B cell (primary cell): ENCODE measurements at regions not wholly inside any gene's neighbourhood (a gene's known extent, or its start where the extent isn't known, plus 50 kb on each side); places are given as distances from the start of the nearest gene placed in this dataset.

Experiments
- ATAC-seq: fragments of 200-7000 bp; cut with Tn5 transposase; one replicate; pipeline ENCODE4 v1.10.0; 2021; ENCODE audit warnings: low read depth, mild to moderate bottlenecking, moderate number of reproducible peaks, moderate library complexity
- CTCF ChIA-PET: fragments of 350-600 bp; sonication (Branson Sonifier 250); formaldehyde crosslinking; loops from one replicate; lab custom pipeline; 2021; ENCODE audit warnings: antibody characterized with exemption, inconsistent platforms; lab: Charles Lee
- POLR2A ChIA-PET: fragments of 350-600 bp; sonication (Branson Sonifier 250); formaldehyde crosslinking; loops from one replicate; lab custom pipeline; 2021; ENCODE audit warnings: antibody characterized with exemption; lab: Charles Lee
- DNase-seq: peaks from one replicate; pipeline ENCODE4 v3.0.0; 2013
- H2AFZ ChIP-seq: 2 replicates; pipeline ENCODE4 v1.6.1; 2012; ENCODE audit warnings: mild to moderate bottlenecking, low read depth, low read length; ENCODE audit not compliant: insufficient read depth, poor library complexity, severe bottlenecking
- H3K27ac ChIP-seq, 2 donors: 1 replicate in 1 of 2; 2 replicates in 1 of 2; pipeline ENCODE4 v1.5.1; 2012 to 2013; ENCODE audit warnings: low read length in 2 of 2, mild to moderate bottlenecking in 2 of 2, moderate library complexity in 1 of 2
- H3K27me3 ChIP-seq, 4 experiments: fragments of 200-600 bp in 1 of 4; sonication (generic) in 1 of 4; replicated peaks in 1 of 4; 1 replicate in 2 of 4; 2 replicates in 2 of 4; pipeline versions ENCODE4 v1.6.1 to v1.7.0; 2013 to 2016; ENCODE audit warnings: low read length in 3 of 4, mild to moderate bottlenecking in 2 of 4, mixed read lengths in 1 of 4, moderate library complexity in 1 of 4; ENCODE audit not compliant: insufficient read depth in 4 of 4, control insufficient read depth in 3 of 4; ENCODE audit errors: control extremely low read depth in 1 of 4
- H3K36me3 ChIP-seq, 2 experiments: replicated peaks in 1 of 2; 1 replicate in 1 of 2; 2 replicates in 1 of 2; pipeline versions ENCODE4 v1.6.1 to v1.7.1; 2013; ENCODE audit warnings: low read length in 1 of 2; ENCODE audit not compliant: insufficient read depth in 2 of 2, control insufficient read depth in 1 of 2; ENCODE audit errors: control extremely low read depth in 1 of 2, extremely low read depth in 1 of 2
- H3K4me1 ChIP-seq, 2 donors: fragments of 200-600 bp in 1 of 2; sonication (generic) in 1 of 2; 1 replicate in 1 of 2; 2 replicates in 1 of 2; pipeline versions ENCODE4 v1.5.1 to v1.6.1; 2013 to 2017; ENCODE audit warnings: low read length in 2 of 2; ENCODE audit not compliant: control insufficient read depth in 2 of 2, insufficient read depth in 2 of 2
- H3K4me2 ChIP-seq: replicated peaks from 2 replicates; pipeline ENCODE3; 2012; ENCODE audit warnings: mild to moderate bottlenecking, low read depth, low read length; ENCODE audit not compliant: poor library complexity, severe bottlenecking
- H3K4me3 ChIP-seq, 5 experiments: fragments of 200-600 bp in 1 of 5; sonication (generic) in 1 of 5; 1 replicate in 3 of 5; 2 replicates in 2 of 5; pipeline versions ENCODE4 v1.5.1 to v1.7.0; 2011 to 2016; ENCODE audit warnings: low read length in 4 of 5, mild to moderate bottlenecking in 4 of 5, low read depth in 2 of 5, control low read depth in 1 of 5, moderate library complexity in 1 of 5; ENCODE audit not compliant: insufficient read depth in 1 of 5; ENCODE audit errors: control extremely low read depth in 1 of 5, extremely low read depth in 1 of 5
- H3K79me2 ChIP-seq: fragments of 200-600 bp; sonication (generic); one replicate; pipeline ENCODE4 v1.6.0; 2016; ENCODE audit warnings: low read length; ENCODE audit not compliant: control insufficient read depth, insufficient read depth
- H3K9ac ChIP-seq: fragments of 200-600 bp; sonication (generic); 2 replicates; pipeline ENCODE4 v1.6.1; 2017; ENCODE audit warnings: mild to moderate bottlenecking, low read length, moderate library complexity
- H3K9me3 ChIP-seq, 3 donors: one replicate each; pipeline versions ENCODE4 v1.6.1 to v1.7.1; 2013; ENCODE audit warnings: low read length in 2 of 3; ENCODE audit not compliant: control insufficient read depth in 2 of 3, insufficient read depth in 1 of 3; ENCODE audit errors: control extremely low read depth in 1 of 3
- H4K20me1 ChIP-seq: 2 replicates; pipeline ENCODE4 v1.6.0; 2012; ENCODE audit warnings: mild to moderate bottlenecking, low read length; ENCODE audit not compliant: insufficient read depth, control insufficient read depth, poor library complexity, severe bottlenecking
- H3K27ac Mint-ChIP-seq: one replicate; pipeline ENCODE4 v1.8.0; 2021; ENCODE audit warnings: mixed read lengths
- H3K27me3 Mint-ChIP-seq: one replicate; pipeline ENCODE4 v1.8.0; 2021; ENCODE audit warnings: mixed read lengths
- H3K4me1 Mint-ChIP-seq: one replicate; pipeline ENCODE4 v1.8.0; 2021; ENCODE audit warnings: mixed read lengths
- H3K4me3 Mint-ChIP-seq: one replicate; pipeline ENCODE4 v1.8.0; 2021; ENCODE audit warnings: mixed read lengths
- H3K9me3 Mint-ChIP-seq: one replicate; pipeline ENCODE4 v1.8.0; 2022; ENCODE audit warnings: mixed read lengths; ENCODE audit not compliant: insufficient read depth
- CTCF ChIP-seq: fragments of 200-600 bp; IDR thresholded peaks from one replicate; pipeline ENCODE4 v1.8.0; 2022; ENCODE audit warnings: antibody characterized with exemption, mild to moderate bottlenecking
- EZH2 ChIP-seq: IDR thresholded peaks from 2 replicates; pipeline ENCODE4 v1.6.1; 2012; ENCODE audit warnings: borderline replicate concordance, low read depth, mild to moderate bottlenecking, moderate library complexity, low read length; ENCODE audit not compliant: insufficient read depth, poor library complexity, severe bottlenecking
- WGBS: methylation state at CpG from one replicate; pipeline ENCODE4 v1.1.5; 2013; ENCODE audit warnings: missing lambda C conversion rate; ENCODE audit not compliant: insufficient coverage; 5-methylcytosine and 5-hydroxymethylcytosine counted together
- intact Hi-C: fragments of 100-400 bp; cut with micrococcal nuclease; formaldehyde crosslinking; loops from one replicate; pipeline ENCODE4 v1.10.0; 2022

GRCh38 chr1:38142606-38143005 lies 96.0 kb upstream of the POU3F1 start:
- peaks cover 43% of the 10 kb centered on the region for H3K27me3 Mint-ChIP-seq
- intact Hi-C loops: no loop called here
- peaks cover 0 to 25% (median 13%) of the 10 kb centered on the region in 4 experiments for H3K27me3 ChIP-seq
- POLR2A ChIA-PET: no interaction called here
- CTCF ChIA-PET: no interaction called here
- H3K27ac ChIP-seq: no peak overlapping the region
- WGBS: 100% methylated on average over 2 of the region's 2 CpGs
- no peak for DNase-seq
- no peak overlapping the region for H2AFZ ChIP-seq
- H3K4me3 ChIP-seq: no peak overlapping the region
- no peak for TF ChIP-seq EZH2
- no peak for TF ChIP-seq CTCF
- H3K4me3 Mint-ChIP-seq: no peak overlapping the region
- H3K9ac ChIP-seq: no peak overlapping the region
- no peak for ATAC-seq
- no peaks in the 10 kb centered on the region for H4K20me1 ChIP-seq
- no peak overlapping the region for H3K27ac Mint-ChIP-seq
- H3K79me2 ChIP-seq: no peaks in the 10 kb centered on the region
- H3K9me3 ChIP-seq: no peaks in the 10 kb centered on the region
- H3K36me3 ChIP-seq: no peaks in the 10 kb centered on the region
- peaks cover 3% of the 10 kb centered on the region for H3K4me1 Mint-ChIP-seq
- H3K4me2 ChIP-seq: no peak overlapping the region
- peaks cover 8% of the 10 kb centered on the region for H3K9me3 Mint-ChIP-seq
- no peaks in the 10 kb centered on the region for H3K4me1 ChIP-seq

- Histone ChIP-seq H4K20me1 (no peaks in the 10 kb centered on the region), H3K4me3 (no peak overlapping the region), H3K4me2 (no peak overlapping the region), H3K27me3 (peaks cover 0 to 33% (median 15%) of the 10 kb centered on the region in 4 experiments), H3K79me2 (no peaks in the 10 kb centered on the region), H3K9me3 (no peaks in the 10 kb centered on the region), H3K36me3 (no peaks in the 10 kb centered on the region), H3K4me1 (no peaks in the 10 kb centered on the region), H2AFZ (no peak overlapping the region), H3K27ac (no peak overlapping the region), H3K9ac (no peak overlapping the region)
- ATAC-seq (no peak), DNase-seq (no peak)
- Mint-ChIP-seq H3K27ac (no peak overlapping the region), H3K4me1 (peaks cover 3% of the 10 kb centered on the region), H3K9me3 (peaks cover 7% of the 10 kb centered on the region), H3K4me3 (no peak overlapping the region), H3K27me3 (peaks cover 53% of the 10 kb centered on the region)
- intact Hi-C loops: no loop called here
- 51% methylated on average over 2 of the region's 3 CpGs for WGBS
- TF ChIP-seq CTCF (no peak), EZH2 (no peak)
- CTCF ChIA-PET: no interaction called here
- POLR2A ChIA-PET: no interaction called here
These were observed 94.9 kb upstream of the POU3F1 start for GRCh38 chr1:38141483-38141882.
